ENCODE measurements at regions not wholly inside any gene's neighbourhood (a gene's known extent, or its start where the extent isn't known, plus 50 kb on each side); places are given as distances from the start of the nearest gene placed in this dataset.

GRCh38 chr14:42111355-42111754 is 504.7 kb downstream of the LRFN5 start:
- Histone ChIP-seq H3K4me1 (ENCODE audit: insufficient read depth, low read length) (no peaks in the 10 kb centered on the region), H3K9ac (ENCODE audit: low read depth, low read length) (no peak overlapping the region), H3K36me3 (ENCODE audit: insufficient read depth, low read length) (no peaks in the 10 kb centered on the region), H3K9me3 (ENCODE audit: control insufficient read depth, insufficient read depth, low read length) (no peaks in the 10 kb centered on the region)

DNA sequence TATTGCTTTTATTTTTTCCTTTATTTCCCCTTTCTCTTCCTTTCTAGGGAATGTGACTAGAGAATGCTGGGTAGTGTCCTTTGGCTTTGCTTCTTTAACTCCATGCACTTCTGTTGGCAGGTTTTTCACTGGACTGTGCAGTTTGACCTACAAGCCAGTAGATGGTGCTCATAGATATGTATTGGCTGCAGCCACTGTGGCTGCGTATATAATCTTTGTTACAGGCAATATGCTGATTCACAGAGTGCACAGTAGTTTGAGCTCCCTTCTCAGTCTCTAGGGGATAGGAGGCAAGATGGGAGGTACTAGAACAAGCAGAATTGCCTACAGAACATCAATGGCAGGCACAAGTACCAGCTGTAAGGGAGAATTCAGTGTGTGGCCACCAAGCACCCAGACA is 503.5 kb downstream of the LRFN5 start:
- no peaks in the 10 kb centered on the region for H3K9me3 ChIP-seq (ENCODE audit: control insufficient read depth, insufficient read depth, low read length)

DNA sequence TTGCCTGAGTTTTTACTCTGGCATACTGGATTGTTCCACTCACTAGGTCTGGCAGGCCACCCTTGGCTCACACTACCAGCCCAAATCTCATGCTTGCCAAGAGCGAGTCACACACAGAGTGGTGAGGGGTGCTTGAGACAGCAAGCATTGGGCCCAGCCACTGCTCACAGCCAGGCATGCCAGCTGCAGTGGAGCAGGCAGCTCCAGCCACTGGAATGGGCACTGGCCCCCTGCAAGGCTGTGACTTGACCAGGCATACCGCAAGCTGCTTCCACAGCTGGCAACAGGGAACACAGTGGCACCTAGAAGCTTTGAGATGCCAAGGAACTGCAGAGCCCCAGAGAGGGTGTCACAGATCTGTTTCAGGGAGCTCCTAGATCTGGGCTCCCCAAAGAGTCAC is 488.5 kb downstream of the LRFN5 start:
- Histone ChIP-seq H3K36me3 (ENCODE audit: insufficient read depth, low read length) (no peaks in the 10 kb centered on the region), H3K9me3 (ENCODE audit: control insufficient read depth, insufficient read depth, low read length) (peaks cover 6% of the 10 kb centered on the region; the same call in 1 of the 2 replicates), H3K9ac (ENCODE audit: low read depth, low read length) (no peak overlapping the region), H3K4me1 (ENCODE audit: insufficient read depth, low read length) (no peaks in the 10 kb centered on the region)

More for the DNA sequence above, 503.5 kb downstream of the LRFN5 start:
- H3K36me3 ChIP-seq (ENCODE audit: insufficient read depth, low read length): no peaks in the 10 kb centered on the region
- no peaks in the 10 kb centered on the region for H3K4me1 ChIP-seq (ENCODE audit: insufficient read depth, low read length)
- H3K9ac ChIP-seq (ENCODE audit: low read depth, low read length): no peak overlapping the region

DNA sequence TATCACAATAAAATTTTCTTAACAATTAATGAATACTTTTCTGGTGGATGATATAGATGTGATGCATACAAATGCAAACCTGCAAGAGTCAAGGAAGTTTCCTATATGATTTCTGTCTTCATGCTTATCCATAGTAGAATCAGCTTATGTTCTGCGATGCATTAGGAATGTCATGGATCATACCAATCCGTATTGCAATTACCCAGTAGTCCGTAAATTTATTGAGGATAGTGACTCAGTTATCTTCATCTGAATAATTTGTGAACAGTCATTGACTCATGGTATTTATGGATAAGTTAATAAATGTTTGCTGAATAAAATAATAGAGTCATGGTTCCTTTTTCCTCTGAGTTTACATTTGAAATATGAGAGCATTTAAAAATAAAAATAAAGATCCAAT is 483.4 kb downstream of the LRFN5 start:
- Histone ChIP-seq H3K9ac (ENCODE audit: low read depth, low read length) (no peak overlapping the region), H3K9me3 (ENCODE audit: control insufficient read depth, insufficient read depth, low read length) (no peaks in the 10 kb centered on the region), H3K4me1 (ENCODE audit: insufficient read depth, low read length) (no peaks in the 10 kb centered on the region), H3K36me3 (ENCODE audit: insufficient read depth, low read length) (no peaks in the 10 kb centered on the region)

GRCh38 chr14:42079911-42080310 is 473.2 kb downstream of the LRFN5 start:
- no peaks in the 10 kb centered on the region for H3K9me3 ChIP-seq (ENCODE audit: control insufficient read depth, insufficient read depth, low read length)
- no peaks in the 10 kb centered on the region for H3K4me1 ChIP-seq (ENCODE audit: insufficient read depth, low read length)
- no peak overlapping the region for H3K9ac ChIP-seq (ENCODE audit: low read depth, low read length)
- no peaks in the 10 kb centered on the region for H3K36me3 ChIP-seq (ENCODE audit: insufficient read depth, low read length)

DNA sequence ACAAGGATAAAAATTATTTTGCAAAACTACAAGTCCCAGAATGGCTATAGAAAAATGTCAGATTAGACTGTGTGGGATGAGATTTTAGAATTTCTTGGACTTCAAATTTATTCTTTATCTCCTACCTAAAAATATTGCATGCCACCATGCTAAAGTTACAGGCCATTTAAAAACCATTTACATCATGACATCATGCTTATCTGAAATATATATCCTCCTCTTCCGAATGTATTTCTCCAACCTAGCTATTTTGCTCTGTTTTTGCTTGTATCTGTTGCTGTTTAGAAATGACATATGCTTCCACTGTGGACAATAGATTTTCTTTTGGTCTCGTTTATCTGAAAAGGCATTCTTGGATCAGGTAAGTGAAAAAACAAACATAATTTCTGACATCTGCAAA is 471.7 kb downstream of the LRFN5 start:
- H3K9ac ChIP-seq (ENCODE audit: low read depth, low read length): no peak overlapping the region
- no peaks in the 10 kb centered on the region for H3K4me1 ChIP-seq (ENCODE audit: insufficient read depth, low read length)
- no peaks in the 10 kb centered on the region for H3K36me3 ChIP-seq (ENCODE audit: insufficient read depth, low read length)
- H3K9me3 ChIP-seq (ENCODE audit: control insufficient read depth, insufficient read depth, low read length): no peaks in the 10 kb centered on the region

DNA sequence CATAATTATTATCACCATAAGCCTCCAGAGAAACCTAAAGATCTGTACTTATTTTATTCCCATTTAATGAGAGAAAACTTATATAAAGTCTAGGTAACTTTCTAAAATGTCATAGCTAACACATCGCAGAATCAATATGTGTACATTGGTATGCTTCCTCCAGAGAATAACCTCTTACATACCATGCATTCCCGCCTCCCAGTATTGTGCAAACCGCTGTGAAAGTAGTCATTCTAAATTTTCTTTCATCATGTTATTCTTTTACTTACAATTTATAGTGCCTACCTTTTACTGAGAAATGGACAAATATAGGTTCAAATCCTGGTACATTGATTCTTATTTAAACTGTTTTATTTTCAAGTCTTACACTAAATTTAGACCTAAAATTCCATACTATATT is 463.4 kb downstream of the LRFN5 start:
- Histone ChIP-seq H3K9me3 (ENCODE audit: control insufficient read depth, insufficient read depth, low read length) (no peaks in the 10 kb centered on the region), H3K36me3 (ENCODE audit: insufficient read depth, low read length) (no peaks in the 10 kb centered on the region), H3K4me1 (ENCODE audit: insufficient read depth, low read length) (no peaks in the 10 kb centered on the region), H3K9ac (ENCODE audit: low read depth, low read length) (no peak overlapping the region)

DNA sequence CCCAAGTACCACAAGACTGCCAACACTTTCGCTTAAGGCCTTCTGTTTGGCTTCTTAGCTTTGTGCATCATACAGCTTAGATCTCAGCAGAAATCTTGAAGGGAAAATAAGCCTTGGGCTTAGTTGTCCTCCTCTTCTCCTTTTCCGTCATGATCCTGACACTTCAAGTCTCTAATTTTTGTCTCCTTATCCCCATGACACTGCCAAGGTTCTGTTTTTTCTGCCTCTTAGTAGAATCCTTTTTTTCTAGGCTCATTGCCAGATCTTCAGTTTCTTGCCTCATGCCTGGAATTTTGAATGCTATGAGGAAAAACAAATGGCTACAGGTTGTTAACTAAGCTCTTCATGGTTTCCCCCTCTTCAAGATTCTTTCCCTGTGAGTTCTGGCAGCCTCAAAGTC is 450.4 kb downstream of the LRFN5 start:
- no peaks in the 10 kb centered on the region for H3K9me3 ChIP-seq (ENCODE audit: control insufficient read depth, insufficient read depth, low read length)
- H3K36me3 ChIP-seq (ENCODE audit: insufficient read depth, low read length): no peaks in the 10 kb centered on the region
- H3K4me1 ChIP-seq (ENCODE audit: insufficient read depth, low read length): no peaks in the 10 kb centered on the region; the same call in 1 of the 2 replicates
- H3K9ac ChIP-seq (ENCODE audit: low read depth, low read length): no peak overlapping the region

DNA sequence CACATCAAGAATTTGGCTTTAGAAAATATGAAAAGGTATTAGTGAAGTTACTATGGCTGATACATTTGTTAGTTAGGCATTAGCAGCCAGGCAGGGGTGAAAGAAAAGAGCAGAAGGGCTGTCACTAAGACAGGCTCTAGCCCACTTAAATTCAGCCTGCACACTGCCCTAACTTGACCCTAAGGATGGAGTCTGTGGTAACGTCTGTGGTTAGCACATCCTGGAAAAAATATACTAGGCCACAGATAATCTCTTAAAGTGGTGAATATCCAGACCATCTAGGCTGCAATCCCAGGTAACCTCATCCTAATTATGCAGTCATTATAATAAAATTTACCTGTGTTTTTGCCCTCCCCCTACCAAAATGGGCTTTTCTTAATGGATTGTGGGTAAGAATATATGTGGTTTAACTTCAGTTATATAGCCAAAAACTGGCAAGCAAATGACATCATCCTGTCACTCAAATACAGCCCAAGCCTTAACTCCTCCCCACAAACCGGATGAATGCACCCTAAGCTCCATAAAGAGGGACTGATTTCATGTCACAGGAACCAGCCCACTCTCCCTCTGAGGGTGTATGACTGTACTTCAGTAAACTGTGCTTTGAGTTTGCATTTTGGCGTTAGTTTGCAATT is 440.9 kb downstream of the LRFN5 start:
- H3K9me3 ChIP-seq (ENCODE audit: control insufficient read depth, insufficient read depth, low read length): no peaks in the 10 kb centered on the region
- H3K4me1 ChIP-seq (ENCODE audit: insufficient read depth, low read length): no peaks in the 10 kb centered on the region
- no peaks in the 10 kb centered on the region for H3K36me3 ChIP-seq (ENCODE audit: insufficient read depth, low read length)

GRCh38 chr14:42045383-42045782 is 438.7 kb downstream of the LRFN5 start:
- H3K4me1 ChIP-seq (ENCODE audit: insufficient read depth, low read length): no peaks in the 10 kb centered on the region
- H3K9ac ChIP-seq (ENCODE audit: low read depth, low read length): no peak overlapping the region
- H3K36me3 ChIP-seq (ENCODE audit: insufficient read depth, low read length): no peaks in the 10 kb centered on the region
- no peaks in the 10 kb centered on the region for H3K9me3 ChIP-seq (ENCODE audit: control insufficient read depth, insufficient read depth, low read length)

More for the DNA sequence above, 440.9 kb downstream of the LRFN5 start:
- H3K9ac ChIP-seq (ENCODE audit: low read depth, low read length): no peak overlapping the region

DNA sequence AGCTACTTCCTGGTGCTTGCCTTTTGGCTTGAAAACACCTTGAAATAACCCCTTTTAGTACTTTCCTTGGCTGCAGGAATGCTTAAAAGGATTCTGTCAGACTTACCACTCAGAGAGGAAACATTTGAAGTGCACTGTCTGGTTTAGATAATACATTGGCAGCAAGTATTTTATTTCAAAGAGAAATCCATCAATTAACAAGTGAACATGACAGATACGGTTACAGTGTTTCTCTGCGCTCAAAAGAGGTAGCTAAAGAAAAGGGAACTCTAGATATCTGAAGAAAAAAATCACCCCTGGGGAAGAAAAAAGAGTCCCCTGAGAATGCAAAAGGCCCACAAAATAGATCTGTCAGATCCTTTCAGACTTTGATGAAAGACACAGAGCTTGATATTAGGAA is 421.9 kb downstream of the LRFN5 start:
- no peak overlapping the region for H3K9ac ChIP-seq (ENCODE audit: low read depth, low read length)
- H3K9me3 ChIP-seq (ENCODE audit: control insufficient read depth, insufficient read depth, low read length): no peaks in the 10 kb centered on the region
- H3K36me3 ChIP-seq (ENCODE audit: insufficient read depth, low read length): no peaks in the 10 kb centered on the region
- H3K4me1 ChIP-seq (ENCODE audit: insufficient read depth, low read length): no peaks in the 10 kb centered on the region

- no peak overlapping the region for H3K9ac ChIP-seq (ENCODE audit: low read depth, low read length)
- no peaks in the 10 kb centered on the region for H3K36me3 ChIP-seq (ENCODE audit: insufficient read depth, low read length)
- H3K4me1 ChIP-seq (ENCODE audit: insufficient read depth, low read length): no peaks in the 10 kb centered on the region
- no peaks in the 10 kb centered on the region for H3K9me3 ChIP-seq (ENCODE audit: control insufficient read depth, insufficient read depth, low read length)
Measured at GRCh38 chr14:42027271-42027670, 420.6 kb downstream of the LRFN5 start.

DNA sequence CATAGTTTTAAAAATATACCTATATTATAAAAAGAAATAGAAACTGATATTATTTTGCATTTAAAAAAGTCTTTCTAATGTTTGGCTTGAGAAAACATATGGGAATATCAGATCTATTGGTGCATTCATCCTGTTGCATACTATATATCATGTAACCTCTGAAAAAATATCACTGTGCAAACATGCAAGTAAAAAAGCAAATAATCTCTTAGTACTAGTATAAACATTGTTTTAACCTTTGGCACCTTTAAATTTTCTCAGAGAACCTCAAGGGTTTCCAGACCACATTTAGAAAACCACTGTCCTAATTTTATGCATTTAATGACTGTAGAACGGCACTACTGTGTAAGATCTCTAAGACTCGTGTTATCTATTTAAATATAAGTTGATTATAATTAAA is 416.8 kb downstream of the LRFN5 start:
- H3K9me3 ChIP-seq (ENCODE audit: control insufficient read depth, insufficient read depth, low read length): no peaks in the 10 kb centered on the region

DNA sequence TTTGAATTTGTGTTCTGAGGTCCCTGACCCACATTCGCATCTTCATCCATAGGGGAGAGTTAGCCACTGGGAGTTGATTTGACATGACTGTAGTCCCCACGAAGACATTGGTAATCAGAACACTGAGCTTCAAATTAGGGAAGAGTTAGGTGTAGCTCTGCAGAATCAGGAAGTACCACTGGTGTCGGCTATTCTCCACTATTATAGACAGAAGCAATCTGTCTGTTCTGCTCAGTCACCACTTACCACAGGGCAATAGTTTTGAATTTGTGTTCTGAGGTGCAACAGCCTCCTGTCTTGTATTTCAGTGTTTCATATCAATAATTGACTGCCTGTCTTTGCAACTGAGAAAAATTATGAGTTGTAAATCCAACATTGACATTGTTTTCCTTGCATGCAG is 407.6 kb downstream of the LRFN5 start:
- no peaks in the 10 kb centered on the region for H3K9me3 ChIP-seq (ENCODE audit: control insufficient read depth, insufficient read depth, low read length)
- H3K9ac ChIP-seq (ENCODE audit: low read depth, low read length): no peak overlapping the region
- H3K36me3 ChIP-seq (ENCODE audit: insufficient read depth, low read length): no peaks in the 10 kb centered on the region
- H3K4me1 ChIP-seq (ENCODE audit: insufficient read depth, low read length): no peaks in the 10 kb centered on the region

More for the DNA sequence above, 416.8 kb downstream of the LRFN5 start:
- H3K9ac ChIP-seq (ENCODE audit: low read depth, low read length): no peak overlapping the region
- no peaks in the 10 kb centered on the region for H3K36me3 ChIP-seq (ENCODE audit: insufficient read depth, low read length)
- H3K4me1 ChIP-seq (ENCODE audit: insufficient read depth, low read length): no peaks in the 10 kb centered on the region

- no peaks in the 10 kb centered on the region for H3K4me1 ChIP-seq (ENCODE audit: insufficient read depth, low read length)
- H3K9ac ChIP-seq (ENCODE audit: low read depth, low read length): no peak overlapping the region
- no peaks in the 10 kb centered on the region for H3K36me3 ChIP-seq (ENCODE audit: insufficient read depth, low read length)
- no peaks in the 10 kb centered on the region for H3K9me3 ChIP-seq (ENCODE audit: control insufficient read depth, insufficient read depth, low read length)
Measured at GRCh38 chr14:42013559-42013958, 406.9 kb downstream of the LRFN5 start.

- Histone ChIP-seq H3K9me3 (ENCODE audit: control insufficient read depth, insufficient read depth, low read length) (no peaks in the 10 kb centered on the region), H3K36me3 (ENCODE audit: insufficient read depth, low read length) (no peaks in the 10 kb centered on the region), H3K9ac (ENCODE audit: low read depth, low read length) (no peak overlapping the region), H3K4me1 (ENCODE audit: insufficient read depth, low read length) (no peaks in the 10 kb centered on the region)
Measured at GRCh38 chr14:42013153-42013552, 406.5 kb downstream of the LRFN5 start.
